H1 (cell line): ENCODE measurements at regions not wholly inside any gene's neighbourhood (a gene's known extent, or its start where the extent isn't known, plus 50 kb on each side); places are given as distances from the start of the nearest gene placed in this dataset.
"Not testable (repeated sequence)": the region's sequence is repeated elsewhere in the genome, so short reads cannot be mapped to it uniquely, and the experiment has no call there.

Experiments
- CTCF ChIA-PET: fragments of 300-600 bp; sonication (Branson Sonifier 250); formaldehyde crosslinking; loops from one replicate; lab custom pipeline; 2021; ENCODE audit not compliant: partially characterized antibody; lab: Charles Lee
- POLR2A ChIA-PET: fragments of 300-600 bp; sonication (Branson Sonifier 250); formaldehyde crosslinking; loops from one replicate; lab custom pipeline; 2021; ENCODE audit warnings: inconsistent platforms; ENCODE audit not compliant: partially characterized antibody; lab: Charles Lee
- DNase-seq, 2 experiments: peaks; one replicate each; pipeline versions ENCODE4 v3.0.0 to v3.0.0-alpha.2; 2010 to 2022; ENCODE audit warnings: low spot score in 2 of 2, low read depth in 1 of 2, mixed read lengths in 1 of 2
- FAIRE-seq: peaks from 2 replicates; lab custom pipeline; 2011; peaks lifted over from hg19 to GRCh38; lab: Jason Lieb, UNC
- H2AFZ ChIP-seq: 2 replicates; pipeline ENCODE4 v1.8.1; 2012; ENCODE audit warnings: low read length, inconsistent platforms
- H2AK5ac ChIP-seq: 2 replicates; pipeline ENCODE4 v1.6.1; 2013; ENCODE audit warnings: low read depth, low read length
- H2BK120ac ChIP-seq: replicated peaks from 2 replicates; pipeline ENCODE3; 2013; ENCODE audit warnings: low read depth, low read length, inconsistent platforms
- H2BK12ac ChIP-seq: 2 replicates; pipeline ENCODE4 v1.6.1; 2013; ENCODE audit warnings: low read depth, low read length
- H2BK15ac ChIP-seq: 2 replicates; pipeline ENCODE4 v1.6.1; 2013; ENCODE audit warnings: low read length
- H2BK20ac ChIP-seq: 2 replicates; pipeline ENCODE4 v1.6.1; 2013; ENCODE audit warnings: low read length
- H2BK5ac ChIP-seq: 2 replicates; pipeline ENCODE4 v1.6.1; 2013; ENCODE audit warnings: low read depth, low read length
- H3K14ac ChIP-seq: 2 replicates; pipeline ENCODE4 v1.6.1; 2013; ENCODE audit warnings: inconsistent platforms; ENCODE audit not compliant: insufficient read length
- H3K18ac ChIP-seq: 2 replicates; pipeline ENCODE4 v1.6.1; 2013; ENCODE audit warnings: low read length; ENCODE audit errors: extremely low read depth
- H3K23ac ChIP-seq: 2 replicates; pipeline ENCODE4 v1.6.1; 2013; ENCODE audit warnings: inconsistent platforms; ENCODE audit not compliant: insufficient read length
- H3K23me2 ChIP-seq: 2 replicates; pipeline ENCODE4 v1.6.1; 2013; ENCODE audit warnings: low read depth, low read length
- H3K27ac ChIP-seq: 2 replicates; pipeline ENCODE4 v1.6.1; 2011; ENCODE audit warnings: low read depth, low read length, inconsistent platforms
- H3K27me3 ChIP-seq, 4 experiments: replicated peaks in 1 of 4; 1 replicate in 1 of 4; 2 replicates in 3 of 4; pipeline versions ENCODE4 v1.6.1 to v1.8.1; 2011 to 2013; ENCODE audit warnings: low read length in 3 of 4, mild to moderate bottlenecking in 3 of 4, inconsistent platforms in 2 of 4, mixed read lengths in 2 of 4, moderate library complexity in 1 of 4; ENCODE audit not compliant: control insufficient read depth in 3 of 4, insufficient read depth in 3 of 4; ENCODE audit errors: extremely low read depth in 1 of 4
- H3K36me3 ChIP-seq, 4 experiments: 2 replicates each; pipeline versions ENCODE4 v1.6.1 to v1.8.1; 2011 to 2013; ENCODE audit warnings: mild to moderate bottlenecking in 4 of 4, low read length in 3 of 4, moderate library complexity in 2 of 4, control low read depth in 1 of 4, inconsistent platforms in 1 of 4; ENCODE audit not compliant: insufficient read depth in 4 of 4, control insufficient read depth in 2 of 4
- H3K4ac ChIP-seq: replicated peaks from 2 replicates; pipeline ENCODE3; 2013; ENCODE audit warnings: low read length, low read depth, mixed read lengths, inconsistent platforms; ENCODE audit not compliant: insufficient read length
- H3K4me1 ChIP-seq, 4 experiments: replicated peaks in 1 of 4; 1 replicate in 1 of 4; 2 replicates in 3 of 4; pipeline versions ENCODE4 v1.6.1 to v1.8.1; 2011 to 2013; ENCODE audit warnings: low read length in 3 of 4, inconsistent platforms in 2 of 4, mixed read lengths in 1 of 4; ENCODE audit not compliant: insufficient read depth in 4 of 4, control insufficient read depth in 3 of 4
- H3K4me2 ChIP-seq, 2 experiments: 2 replicates each; pipeline versions ENCODE4 v1.6.1 to v1.8.1; 2011 to 2013; ENCODE audit warnings: low read depth in 2 of 2, low read length in 2 of 2, control low read depth in 1 of 2, inconsistent platforms in 1 of 2, mild to moderate bottlenecking in 1 of 2; ENCODE audit not compliant: insufficient read depth in 1 of 2
- H3K4me3 ChIP-seq, 4 experiments: fragments of 200-600, 300-600 bp in 1 of 4; sonication (generic), shearing (Covaris generic), sonication (Bioruptor Twin) in 1 of 4; 2 replicates each; pipeline versions ENCODE4 v1.5.1 to v1.8.1; 2011 to 2016; ENCODE audit warnings: low read length in 4 of 4, low read depth in 3 of 4, control low read depth in 2 of 4, inconsistent platforms in 2 of 4, mild to moderate bottlenecking in 2 of 4, mixed read lengths in 1 of 4, moderate library complexity in 1 of 4; ENCODE audit not compliant: insufficient read depth in 2 of 4; ENCODE audit errors: extremely low read depth in 1 of 4
- H3K56ac ChIP-seq: replicated peaks from 2 replicates; pipeline ENCODE3; 2013; ENCODE audit warnings: low read depth, mild to moderate bottlenecking, mixed read lengths, low read length, inconsistent platforms; ENCODE audit not compliant: insufficient read length
- H3K79me1 ChIP-seq: 2 replicates; pipeline ENCODE4 v1.6.1; 2013; ENCODE audit warnings: low read depth, low read length, control low read depth
- H3K79me2 ChIP-seq, 2 experiments: 2 replicates each; pipeline versions ENCODE4 v1.6.1 to v1.8.1; 2012 to 2013; ENCODE audit warnings: low read length in 2 of 2, mild to moderate bottlenecking in 2 of 2, inconsistent platforms in 1 of 2; ENCODE audit not compliant: insufficient read depth in 2 of 2, control insufficient read depth in 1 of 2
- H3K9ac ChIP-seq, 4 experiments: replicated peaks in 1 of 4; 1 replicate in 1 of 4; 2 replicates in 3 of 4; pipeline versions ENCODE4 v1.6.1 to v1.8.1; 2011 to 2013; ENCODE audit warnings: low read depth in 3 of 4, low read length in 3 of 4, control low read depth in 2 of 4, mild to moderate bottlenecking in 2 of 4, moderate library complexity in 2 of 4, inconsistent platforms in 1 of 4; ENCODE audit errors: extremely low read depth in 1 of 4
- H3K9me3 ChIP-seq, 2 experiments: 2 replicates each; pipeline versions ENCODE4 v1.6.1 to v1.8.1; 2012 to 2013; ENCODE audit warnings: mild to moderate bottlenecking in 2 of 2, moderate library complexity in 2 of 2, control low read depth in 1 of 2, inconsistent platforms in 1 of 2, low read depth in 1 of 2, low read length in 1 of 2, mixed read lengths in 1 of 2; ENCODE audit not compliant: insufficient read depth in 2 of 2
- H4K20me1 ChIP-seq, 2 experiments: replicated peaks in 1 of 2; 2 replicates each; pipeline versions ENCODE3 to v1.8.1; 2011 to 2013; ENCODE audit warnings: inconsistent platforms in 2 of 2, low read length in 2 of 2, mild to moderate bottlenecking in 1 of 2; ENCODE audit not compliant: insufficient read depth in 2 of 2, control insufficient read depth in 1 of 2
- H4K5ac ChIP-seq: 2 replicates; pipeline ENCODE4 v1.6.1; 2013; ENCODE audit warnings: low read length, low read depth, mixed read lengths, inconsistent platforms; ENCODE audit not compliant: insufficient read length
- H4K8ac ChIP-seq: 2 replicates; pipeline ENCODE4 v1.8.0; 2013; ENCODE audit warnings: mild to moderate bottlenecking, moderate library complexity, low read length, inconsistent platforms; ENCODE audit not compliant: insufficient read depth; ENCODE audit errors: extremely low read depth
- H4K91ac ChIP-seq: replicated peaks from 2 replicates; pipeline ENCODE3; 2013; ENCODE audit warnings: low read length, mixed read lengths, inconsistent platforms; ENCODE audit not compliant: insufficient read length
- MAFK ChIP-seq: IDR thresholded peaks from 2 replicates; pipeline ENCODE4 v1.6.1; 2012; ENCODE audit warnings: low read depth, mild to moderate bottlenecking, improper control_type of control experiment, low read length
- YY1 ChIP-seq: IDR thresholded peaks from 2 replicates; pipeline ENCODE4 v1.6.1; 2011; ENCODE audit warnings: low read depth, mild to moderate bottlenecking, low read length
- WGBS, 2 experiments: shearing (Covaris generic) in 1 of 2; methylation state at CpG; one replicate each; pipeline versions ENCODE4 v1.1.6 to v1.1.7; 2013 to 2015; ENCODE audit warnings: low lambda C conversion rate in 2 of 2, mixed read lengths in 2 of 2, inconsistent platforms in 1 of 2, low coverage in 1 of 2, missing lambda C conversion rate in 1 of 2; ENCODE audit not compliant: insufficient replicate concordance in 2 of 2, insufficient coverage in 1 of 2, insufficient read length in 1 of 2; ENCODE audit errors: extremely low coverage in 1 of 2, missing lambda C conversion rate in 1 of 2; 5-methylcytosine and 5-hydroxymethylcytosine counted together

DNA sequence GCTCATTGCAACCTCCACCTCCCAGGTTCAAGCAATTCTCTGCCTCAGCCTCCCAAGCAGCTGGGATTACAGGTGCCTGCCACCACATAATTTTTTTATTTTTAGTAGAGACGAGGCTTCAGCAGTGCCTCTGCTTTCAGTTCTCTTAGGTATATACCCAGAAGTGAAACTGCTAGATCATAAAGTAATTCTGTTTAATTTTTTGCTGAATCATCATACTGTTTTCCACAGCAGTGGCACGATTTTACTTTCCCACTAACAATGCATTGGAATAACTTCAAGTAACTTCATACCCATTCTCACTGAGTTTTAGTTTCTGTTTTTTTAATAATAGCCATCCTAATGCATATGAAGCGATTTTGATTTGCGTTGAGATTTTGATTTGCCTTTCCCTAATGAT lies 148.0 kb upstream of the G2E3 start:
- no peak overlapping the region for H3K14ac ChIP-seq
- H3K56ac ChIP-seq: no peak overlapping the region
- no peak overlapping the region for H4K91ac ChIP-seq
- no peak overlapping the region for H2AK5ac ChIP-seq
- H4K20me1 ChIP-seq: no peaks in the 10 kb centered on the region
- H2BK15ac ChIP-seq: no peak overlapping the region
- H2BK5ac ChIP-seq: no peak overlapping the region
- H3K27me3 ChIP-seq: no peaks in the 10 kb centered on the region; a peak in 1 of 7 replicates
- H2AFZ ChIP-seq: no peak overlapping the region
- H3K79me2 ChIP-seq: no peaks in the 10 kb centered on the region
- no peak overlapping the region for H3K9ac ChIP-seq
- TF ChIP-seq YY1 (no peak), MAFK (peak; percentile 47; the same call in 1 of the 2 replicates)
- H3K4me3 ChIP-seq: no peak overlapping the region
- H3K4me2 ChIP-seq: no peak overlapping the region
- CTCF ChIA-PET: interaction anchor here (1.0 to 1.2 kb wide), 2 partner anchors 36 to 80 kb away, joined by 3 to 5 read pairs; no protein-coding TSS in a partner anchor
- no peaks in the 10 kb centered on the region for H3K4me1 ChIP-seq
- H3K18ac ChIP-seq: no peak overlapping the region
- H3K4ac ChIP-seq: no peak overlapping the region
- H4K5ac ChIP-seq: no peak overlapping the region
- no peak overlapping the region for H3K23ac ChIP-seq
- DNase-seq (no peak), FAIRE-seq (no peak)
- no peaks in the 10 kb centered on the region for H3K79me1 ChIP-seq
- no peak overlapping the region for H2BK12ac ChIP-seq
- POLR2A ChIA-PET: interaction anchor here (0.6 kb wide), 1 partner anchor 962 kb away, joined by 3 read pairs; no protein-coding TSS in a partner anchor
- no peak overlapping the region for H3K27ac ChIP-seq
- H2BK20ac ChIP-seq: no peak overlapping the region
- no peaks in the 10 kb centered on the region for H3K23me2 ChIP-seq
- 85% methylated on average over 4 of the region's 4 CpGs; no CpG with 5 or more reads in 1 of the 2 experiments for WGBS, 2 experiments
- no peaks in the 10 kb centered on the region for H3K9me3 ChIP-seq
- H2BK120ac ChIP-seq: no peak overlapping the region
- no peaks in the 10 kb centered on the region for H3K36me3 ChIP-seq
- H4K8ac ChIP-seq: no peak overlapping the region

DNA sequence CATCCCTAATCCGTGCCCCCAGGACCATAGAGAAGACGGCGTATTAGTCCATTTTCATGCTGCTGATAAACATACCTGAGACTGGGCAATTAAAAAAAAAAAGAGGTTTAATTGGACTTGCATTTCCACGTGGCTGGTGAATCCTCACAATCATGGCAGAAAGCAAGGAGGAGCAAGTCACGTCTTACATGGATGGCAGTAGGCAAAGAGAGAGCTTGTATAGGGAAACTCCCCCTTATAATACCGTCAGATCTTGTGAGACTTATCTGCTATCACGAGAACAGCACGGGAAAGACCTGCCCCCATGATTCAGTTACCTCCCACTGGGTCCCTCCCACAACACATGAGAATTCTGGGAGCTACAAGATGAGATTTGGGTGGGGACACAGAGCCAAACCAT lies 145.8 kb upstream of the G2E3 start:
- not testable (repeated sequence) for FAIRE-seq
- CTCF ChIA-PET: interaction anchor here (0.6 to 1.1 kb wide), 5 partner anchors 30 to 840 kb away, joined by 3 to 4 read pairs (median 4); no protein-coding TSS in a partner anchor

More for the DNA sequence above, 145.8 kb upstream of the G2E3 start:
- H3K4me3 ChIP-seq, H4K5ac ChIP-seq, H3K79me1 ChIP-seq, H2BK12ac ChIP-seq, H3K36me3 ChIP-seq, H3K79me2 ChIP-seq, H4K91ac ChIP-seq, H3K9ac ChIP-seq, H3K14ac ChIP-seq, H2BK15ac ChIP-seq, H3K56ac ChIP-seq, H2BK5ac ChIP-seq, POLR2A ChIA-PET, H3K23ac ChIP-seq, DNase-seq, H3K23me2 ChIP-seq, H2BK120ac ChIP-seq, H2AFZ ChIP-seq, H3K4me2 ChIP-seq, H3K18ac ChIP-seq, H3K27ac ChIP-seq, H2AK5ac ChIP-seq, H3K4ac ChIP-seq, H3K4me1 ChIP-seq, H4K8ac ChIP-seq, H2BK20ac ChIP-seq, H4K20me1 ChIP-seq, H3K9me3 ChIP-seq, H3K27me3 ChIP-seq: not testable (repeated sequence)
- 97% methylated on average over 8 of the region's 8 CpGs; no CpG with 5 or more reads in 1 of the 2 experiments for WGBS, 2 experiments
